ENCODE measurements at regions not wholly inside any gene's neighbourhood (a gene's known extent, or its start where the extent isn't known, plus 50 kb on each side); places are given as distances from the start of the nearest gene placed in this dataset.

- no peaks in the 10 kb centered on the region for H3K36me3 ChIP-seq
- no peaks in the 10 kb centered on the region for H3K27me3 ChIP-seq
- intact Hi-C loops (cut with DNase I), result no loop called here
- no peak overlapping the region for H3K4me3 ChIP-seq
- DNase-seq (no peak), ATAC-seq (no peak)
- no peak overlapping the region for H3K27ac ChIP-seq
- H3K9me3 ChIP-seq, result no peaks in the 10 kb centered on the region
- TF ChIP-seq, protein P1, sequence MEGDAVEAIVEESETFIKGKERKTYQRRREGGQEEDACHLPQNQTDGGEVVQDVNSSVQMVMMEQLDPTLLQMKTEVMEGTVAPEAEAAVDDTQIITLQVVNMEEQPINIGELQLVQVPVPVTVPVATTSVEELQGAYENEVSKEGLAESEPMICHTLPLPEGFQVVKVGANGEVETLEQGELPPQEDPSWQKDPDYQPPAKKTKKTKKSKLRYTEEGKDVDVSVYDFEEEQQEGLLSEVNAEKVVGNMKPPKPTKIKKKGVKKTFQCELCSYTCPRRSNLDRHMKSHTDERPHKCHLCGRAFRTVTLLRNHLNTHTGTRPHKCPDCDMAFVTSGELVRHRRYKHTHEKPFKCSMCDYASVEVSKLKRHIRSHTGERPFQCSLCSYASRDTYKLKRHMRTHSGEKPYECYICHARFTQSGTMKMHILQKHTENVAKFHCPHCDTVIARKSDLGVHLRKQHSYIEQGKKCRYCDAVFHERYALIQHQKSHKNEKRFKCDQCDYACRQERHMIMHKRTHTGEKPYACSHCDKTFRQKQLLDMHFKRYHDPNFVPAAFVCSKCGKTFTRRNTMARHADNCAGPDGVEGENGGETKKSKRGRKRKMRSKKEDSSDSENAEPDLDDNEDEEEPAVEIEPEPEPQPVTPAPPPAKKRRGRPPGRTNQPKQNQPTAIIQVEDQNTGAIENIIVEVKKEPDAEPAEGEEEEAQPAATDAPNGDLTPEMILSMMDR (IDR thresholded peaks at IDR 0.05), result no peak
- no peaks in the 10 kb centered on the region for H3K4me1 ChIP-seq
Measured at GRCh38 chr21:18769599-18769998, 366.0 kb upstream of the TMPRSS15 start.

DNA sequence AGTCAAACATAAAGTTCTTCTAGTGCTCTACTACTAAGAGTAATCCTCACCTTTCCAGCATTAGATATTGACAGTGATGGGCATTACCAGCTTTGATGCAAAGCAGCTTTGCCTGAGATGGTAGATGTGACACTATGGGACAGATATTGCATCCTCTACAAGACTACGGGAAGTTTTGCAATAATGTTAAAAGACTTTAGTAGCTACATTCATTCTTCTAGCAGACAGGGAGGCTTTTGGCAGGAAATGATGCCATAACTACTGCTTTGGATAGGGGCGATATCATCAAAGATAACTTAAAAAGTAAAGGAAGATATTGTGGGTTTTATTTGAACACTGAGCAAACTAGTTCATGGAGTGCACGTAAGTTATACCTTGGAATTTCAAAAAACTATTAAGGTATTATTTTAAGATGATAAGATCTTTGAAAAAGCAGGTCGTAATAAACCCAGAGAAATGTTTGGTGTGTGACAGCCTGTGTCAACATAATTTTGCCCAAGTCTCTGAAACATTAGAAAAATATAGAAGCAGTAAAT lies 368.3 kb upstream of the TMPRSS15 start:
- DNase-seq (no peak), ATAC-seq (no peak)
- no peaks in the 10 kb centered on the region for H3K36me3 ChIP-seq
- H3K4me1 ChIP-seq, result no peaks in the 10 kb centered on the region
- H3K4me3 ChIP-seq, result no peak overlapping the region
- H3K9me3 ChIP-seq, result no peaks in the 10 kb centered on the region
- TF ChIP-seq, protein P1 (IDR thresholded peaks at IDR 0.05), result no peak
- H3K27me3 ChIP-seq, result no peaks in the 10 kb centered on the region
- intact Hi-C loops (cut with DNase I), result no loop called here
- no peak overlapping the region for H3K27ac ChIP-seq

GRCh38 chr21:18772404-18772803 lies 368.8 kb upstream of the TMPRSS15 start:
- DNase-seq (no peak), ATAC-seq (no peak)
- H3K4me3 ChIP-seq, result no peak overlapping the region
- no peaks in the 10 kb centered on the region for H3K9me3 ChIP-seq
- H3K27ac ChIP-seq, result no peak overlapping the region
- TF ChIP-seq, protein P1 (IDR thresholded peaks at IDR 0.05), result no peak
- intact Hi-C loops (cut with DNase I), result no loop called here
- H3K27me3 ChIP-seq, result no peaks in the 10 kb centered on the region
- no peaks in the 10 kb centered on the region for H3K36me3 ChIP-seq
- H3K4me1 ChIP-seq, result no peaks in the 10 kb centered on the region

GRCh38 chr21:18772897-18773296 lies 369.3 kb upstream of the TMPRSS15 start:
- Histone ChIP-seq H3K27me3 (no peaks in the 10 kb centered on the region), H3K9me3 (no peaks in the 10 kb centered on the region), H3K4me3 (no peak overlapping the region), H3K27ac (no peak overlapping the region), H3K36me3 (no peaks in the 10 kb centered on the region), H3K4me1 (no peaks in the 10 kb centered on the region)
- no peak for DNase-seq
- intact Hi-C loops (cut with DNase I), result no loop called here
- no peak for ATAC-seq
- TF ChIP-seq, protein P1 (IDR thresholded peaks at IDR 0.05), result no peak

- ATAC-seq, result no peak
- DNase-seq, result no peak
- intact Hi-C loops (cut with DNase I), result no loop called here
Measured at GRCh38 chr21:18776936-18777335, 373.4 kb upstream of the TMPRSS15 start.

More at GRCh38 chr21:18776936-18777335, 373.4 kb upstream of the TMPRSS15 start:
- no peak overlapping the region for H3K4me3 ChIP-seq
- no peaks in the 10 kb centered on the region for H3K9me3 ChIP-seq
- H3K4me1 ChIP-seq, result no peaks in the 10 kb centered on the region
- H3K27me3 ChIP-seq, result no peaks in the 10 kb centered on the region
- TF ChIP-seq, protein P1 (IDR thresholded peaks at IDR 0.05), result no peak
- H3K27ac ChIP-seq, result no peak overlapping the region
- no peaks in the 10 kb centered on the region for H3K36me3 ChIP-seq
